ENCODE measurements at regions not wholly inside any gene's neighbourhood (a gene's known extent, or its start where the extent isn't known, plus 50 kb on each side); places are given as distances from the start of the nearest gene placed in this dataset.

DNA sequence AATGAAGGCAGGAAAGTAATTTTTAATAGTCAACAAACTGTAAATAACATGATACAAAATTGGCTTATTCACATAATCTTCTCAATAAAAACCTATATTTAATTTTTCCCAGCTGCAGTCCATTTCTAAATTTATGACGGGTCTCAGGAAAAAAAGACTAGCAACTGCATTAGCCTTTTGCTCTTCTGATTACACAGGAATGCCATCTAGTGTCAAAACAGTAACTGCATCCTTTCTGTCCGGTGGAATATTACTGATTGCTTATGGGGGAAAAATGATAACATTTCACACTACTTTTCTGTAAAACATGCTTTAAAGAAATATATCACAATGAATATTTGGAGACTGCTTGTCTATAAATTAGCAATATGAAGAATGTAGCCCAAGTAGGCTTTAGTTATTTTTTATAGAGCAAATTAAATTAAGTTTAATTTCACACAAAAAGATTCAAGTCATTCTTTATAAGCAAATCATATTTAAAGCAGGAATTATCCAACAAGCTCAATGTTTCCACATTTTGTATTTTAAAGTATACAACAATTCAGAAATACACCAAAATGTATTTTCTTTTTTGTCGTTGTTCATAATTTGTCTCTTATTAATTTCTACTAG lies 534.7 kb downstream of the CDH10 start:
- no peaks in the 10 kb centered on the region for H3K9me3 ChIP-seq (ENCODE audit: control insufficient read depth, low read length)
- H3K36me3 ChIP-seq (ENCODE audit: control insufficient read depth, insufficient read depth, low read length) = no peaks in the 10 kb centered on the region
- WGBS, 2 experiments (ENCODE audit: insufficient coverage in 2 of 2) = 40 to 67% methylated on average over 1 of the region's 3 CpGs
- H3K27ac ChIP-seq (ENCODE audit: low read depth, low read length, severe bottlenecking) = no peak overlapping the region
- no peaks in the 10 kb centered on the region for H3K4me1 ChIP-seq (ENCODE audit: control insufficient read depth, insufficient read depth, low read length, poor library complexity, severe bottlenecking)
- no peak overlapping the region for H3K4me3 ChIP-seq (ENCODE audit: extremely low read depth, insufficient read depth, low read length, poor library complexity, severe bottlenecking)

DNA sequence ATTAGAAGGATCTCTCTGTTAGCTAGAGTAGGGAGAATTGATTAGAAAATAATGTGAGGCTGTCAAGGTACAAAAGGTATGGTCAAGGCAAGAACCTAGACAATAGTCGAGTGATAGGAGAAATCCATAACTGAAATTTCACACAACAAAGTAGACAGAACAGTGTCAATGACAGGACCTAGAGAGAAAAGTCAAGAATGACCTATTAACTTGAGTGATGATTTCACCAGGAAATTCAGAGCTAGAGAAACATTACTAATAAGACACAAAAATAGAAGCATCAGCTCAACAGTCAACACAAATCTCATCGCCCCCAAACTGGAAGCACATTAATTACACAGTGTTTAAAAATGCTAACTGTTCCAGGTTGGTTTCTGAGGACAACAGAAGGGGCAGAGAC lies 532.4 kb downstream of the CDH10 start:
- H3K27ac ChIP-seq (ENCODE audit: low read depth, low read length, severe bottlenecking) = no peak overlapping the region
- H3K4me3 ChIP-seq (ENCODE audit: extremely low read depth, insufficient read depth, low read length, poor library complexity, severe bottlenecking) = no peak overlapping the region
- no peaks in the 10 kb centered on the region for H3K36me3 ChIP-seq (ENCODE audit: control insufficient read depth, insufficient read depth, low read length)
- H3K4me1 ChIP-seq (ENCODE audit: control insufficient read depth, insufficient read depth, low read length, poor library complexity, severe bottlenecking) = no peaks in the 10 kb centered on the region
- 100% methylated on average over 1 of the region's 2 CpGs; no CpG with 5 or more reads in 1 of the 2 experiments for WGBS, 2 experiments (ENCODE audit: insufficient coverage in 2 of 2)
- H3K9me3 ChIP-seq (ENCODE audit: control insufficient read depth, low read length) = no peaks in the 10 kb centered on the region

- no peak overlapping the region for H3K4me3 ChIP-seq (ENCODE audit: extremely low read depth, insufficient read depth, low read length, poor library complexity, severe bottlenecking)
- WGBS, 2 experiments (ENCODE audit: insufficient coverage in 2 of 2) = no CpG with 5 or more reads among the region's 2 CpGs
- no peaks in the 10 kb centered on the region for H3K36me3 ChIP-seq (ENCODE audit: control insufficient read depth, insufficient read depth, low read length)
- no peak overlapping the region for H3K27ac ChIP-seq (ENCODE audit: low read depth, low read length, severe bottlenecking)
- no peaks in the 10 kb centered on the region for H3K9me3 ChIP-seq (ENCODE audit: control insufficient read depth, low read length)
- H3K4me1 ChIP-seq (ENCODE audit: control insufficient read depth, insufficient read depth, low read length, poor library complexity, severe bottlenecking) = no peaks in the 10 kb centered on the region
Measured at GRCh38 chr5:24118351-24118750, 526.4 kb downstream of the CDH10 start.

- no peak overlapping the region for H3K27ac ChIP-seq (ENCODE audit: low read depth, low read length, severe bottlenecking)
- H3K4me3 ChIP-seq (ENCODE audit: extremely low read depth, insufficient read depth, low read length, poor library complexity, severe bottlenecking) = no peak overlapping the region
- H3K4me1 ChIP-seq (ENCODE audit: control insufficient read depth, insufficient read depth, low read length, poor library complexity, severe bottlenecking) = no peaks in the 10 kb centered on the region
- H3K36me3 ChIP-seq (ENCODE audit: control insufficient read depth, insufficient read depth, low read length) = no peaks in the 10 kb centered on the region
- no peaks in the 10 kb centered on the region for H3K9me3 ChIP-seq (ENCODE audit: control insufficient read depth, low read length)
Measured at GRCh38 chr5:24135536-24135935, 509.2 kb downstream of the CDH10 start.

GRCh38 chr5:24141046-24141445 lies 503.7 kb downstream of the CDH10 start:
- Histone ChIP-seq H3K4me1 (ENCODE audit: control insufficient read depth, insufficient read depth, low read length, poor library complexity, severe bottlenecking) (no peaks in the 10 kb centered on the region), H3K27ac (ENCODE audit: low read depth, low read length, severe bottlenecking) (no peak overlapping the region), H3K4me3 (ENCODE audit: extremely low read depth, insufficient read depth, low read length, poor library complexity, severe bottlenecking) (no peak overlapping the region), H3K36me3 (ENCODE audit: control insufficient read depth, insufficient read depth, low read length) (no peaks in the 10 kb centered on the region), H3K9me3 (ENCODE audit: control insufficient read depth, low read length) (no peaks in the 10 kb centered on the region)
- WGBS, 2 experiments (ENCODE audit: insufficient coverage in 2 of 2) = 70 to 74% methylated on average over 3 of the region's 3 CpGs

- no peak overlapping the region for H3K27ac ChIP-seq (ENCODE audit: low read depth, low read length, severe bottlenecking)
- H3K36me3 ChIP-seq (ENCODE audit: control insufficient read depth, insufficient read depth, low read length) = no peaks in the 10 kb centered on the region
- no peaks in the 10 kb centered on the region for H3K9me3 ChIP-seq (ENCODE audit: control insufficient read depth, low read length)
- 83% methylated on average over 1 of the region's 2 CpGs; no CpG with 5 or more reads in 1 of the 2 experiments for WGBS, 2 experiments (ENCODE audit: insufficient coverage in 2 of 2)
- no peak overlapping the region for H3K4me3 ChIP-seq (ENCODE audit: extremely low read depth, insufficient read depth, low read length, poor library complexity, severe bottlenecking)
- H3K4me1 ChIP-seq (ENCODE audit: control insufficient read depth, insufficient read depth, low read length, poor library complexity, severe bottlenecking) = no peaks in the 10 kb centered on the region
Measured at GRCh38 chr5:24142341-24142740, 502.4 kb downstream of the CDH10 start.

DNA sequence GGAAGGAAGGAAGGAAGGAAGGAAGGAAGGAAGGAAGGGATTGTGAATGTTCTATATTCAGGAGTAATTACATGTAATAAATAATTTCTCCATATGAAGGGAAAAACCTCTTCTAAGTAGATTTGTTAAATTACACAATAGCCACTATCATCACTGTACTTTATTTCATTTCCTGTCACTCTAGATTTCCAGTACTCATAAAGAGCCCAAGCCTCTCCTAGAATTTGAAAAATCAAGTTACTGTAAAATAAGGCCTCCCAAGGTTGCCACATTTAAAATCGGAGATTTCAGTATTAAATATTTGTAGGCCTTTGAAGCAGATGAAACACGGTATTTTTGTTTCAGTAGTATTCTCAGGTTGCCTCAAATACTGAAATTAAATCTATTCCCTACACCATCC lies 499.0 kb downstream of the CDH10 start:
- WGBS, 2 experiments (ENCODE audit: insufficient coverage in 2 of 2) = no CpG with 5 or more reads among the region's 2 CpGs
- Histone ChIP-seq H3K9me3 (ENCODE audit: control insufficient read depth, low read length) (no peaks in the 10 kb centered on the region), H3K4me1 (ENCODE audit: control insufficient read depth, insufficient read depth, low read length, poor library complexity, severe bottlenecking) (no peaks in the 10 kb centered on the region), H3K4me3 (ENCODE audit: extremely low read depth, insufficient read depth, low read length, poor library complexity, severe bottlenecking) (no peak overlapping the region), H3K36me3 (ENCODE audit: control insufficient read depth, insufficient read depth, low read length) (no peaks in the 10 kb centered on the region), H3K27ac (ENCODE audit: low read depth, low read length, severe bottlenecking) (no peak overlapping the region)

- H3K4me1 ChIP-seq (ENCODE audit: control insufficient read depth, insufficient read depth, low read length, poor library complexity, severe bottlenecking) = no peaks in the 10 kb centered on the region
- H3K4me3 ChIP-seq (ENCODE audit: extremely low read depth, insufficient read depth, low read length, poor library complexity, severe bottlenecking) = no peak overlapping the region
- H3K36me3 ChIP-seq (ENCODE audit: control insufficient read depth, insufficient read depth, low read length) = no peaks in the 10 kb centered on the region
- WGBS, 2 experiments (ENCODE audit: insufficient coverage in 2 of 2) = no CpG with 5 or more reads among the region's 2 CpGs
- H3K27ac ChIP-seq (ENCODE audit: low read depth, low read length, severe bottlenecking) = no peak overlapping the region
- no peaks in the 10 kb centered on the region for H3K9me3 ChIP-seq (ENCODE audit: control insufficient read depth, low read length)
Measured at GRCh38 chr5:24161559-24161958, 483.2 kb downstream of the CDH10 start.

GRCh38 chr5:24162343-24162742 lies 482.4 kb downstream of the CDH10 start:
- Histone ChIP-seq H3K27ac (ENCODE audit: low read depth, low read length, severe bottlenecking) (no peak overlapping the region), H3K36me3 (ENCODE audit: control insufficient read depth, insufficient read depth, low read length) (no peaks in the 10 kb centered on the region), H3K9me3 (ENCODE audit: control insufficient read depth, low read length) (no peaks in the 10 kb centered on the region), H3K4me3 (ENCODE audit: extremely low read depth, insufficient read depth, low read length, poor library complexity, severe bottlenecking) (no peak overlapping the region), H3K4me1 (ENCODE audit: control insufficient read depth, insufficient read depth, low read length, poor library complexity, severe bottlenecking) (no peaks in the 10 kb centered on the region)

DNA sequence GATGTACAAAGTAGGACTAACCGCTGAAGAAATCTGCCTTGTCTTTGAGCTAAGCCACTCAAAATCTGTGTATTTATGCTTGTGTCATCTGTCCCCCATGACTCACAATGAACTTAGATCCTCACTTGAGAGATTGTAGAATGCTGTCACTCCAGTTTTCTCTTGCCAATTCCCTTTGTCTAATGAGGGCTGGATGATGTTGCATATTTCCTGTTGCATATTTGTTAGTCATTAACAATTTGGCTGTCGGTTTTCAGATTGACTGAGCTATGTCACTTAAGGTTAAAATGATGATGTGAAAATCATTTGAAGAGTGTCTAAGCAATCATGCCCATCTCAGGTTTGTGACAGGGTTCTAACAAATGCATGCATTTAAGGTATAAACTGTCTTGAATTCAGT lies 481.7 kb downstream of the CDH10 start:
- no peaks in the 10 kb centered on the region for H3K4me1 ChIP-seq (ENCODE audit: control insufficient read depth, insufficient read depth, low read length, poor library complexity, severe bottlenecking)
- 60 to 87% methylated on average over 2 of the region's 2 CpGs for WGBS, 2 experiments (ENCODE audit: insufficient coverage in 2 of 2)
- H3K36me3 ChIP-seq (ENCODE audit: control insufficient read depth, insufficient read depth, low read length) = no peaks in the 10 kb centered on the region
- no peak overlapping the region for H3K4me3 ChIP-seq (ENCODE audit: extremely low read depth, insufficient read depth, low read length, poor library complexity, severe bottlenecking)
- H3K9me3 ChIP-seq (ENCODE audit: control insufficient read depth, low read length) = no peaks in the 10 kb centered on the region
- no peak overlapping the region for H3K27ac ChIP-seq (ENCODE audit: low read depth, low read length, severe bottlenecking)

GRCh38 chr5:24167806-24168205 lies 477.0 kb downstream of the CDH10 start:
- H3K36me3 ChIP-seq (ENCODE audit: control insufficient read depth, insufficient read depth, low read length) = no peaks in the 10 kb centered on the region
- no peaks in the 10 kb centered on the region for H3K4me1 ChIP-seq (ENCODE audit: control insufficient read depth, insufficient read depth, low read length, poor library complexity, severe bottlenecking)
- H3K9me3 ChIP-seq (ENCODE audit: control insufficient read depth, low read length) = no peaks in the 10 kb centered on the region
- H3K27ac ChIP-seq (ENCODE audit: low read depth, low read length, severe bottlenecking) = no peak overlapping the region
- no peak overlapping the region for H3K4me3 ChIP-seq (ENCODE audit: extremely low read depth, insufficient read depth, low read length, poor library complexity, severe bottlenecking)

Data from mesodermal cell (in vitro differentiated cells).